Brain pericyte (primary cell): ENCODE measurements at regions not wholly inside any gene's neighbourhood (a gene's known extent, or its start where the extent isn't known, plus 50 kb on each side); places are given as distances from the start of the nearest gene placed in this dataset.

Experiments used
- DNase-seq: peaks from one replicate; pipeline ENCODE4 v3.0.0-alpha.2; 2012; ENCODE audit warnings: low read depth, low spot score

- no peak for DNase-seq
These were observed 172.8 kb upstream of the HES1 start for GRCh38 chr3:193962986-193963685.

DNA sequence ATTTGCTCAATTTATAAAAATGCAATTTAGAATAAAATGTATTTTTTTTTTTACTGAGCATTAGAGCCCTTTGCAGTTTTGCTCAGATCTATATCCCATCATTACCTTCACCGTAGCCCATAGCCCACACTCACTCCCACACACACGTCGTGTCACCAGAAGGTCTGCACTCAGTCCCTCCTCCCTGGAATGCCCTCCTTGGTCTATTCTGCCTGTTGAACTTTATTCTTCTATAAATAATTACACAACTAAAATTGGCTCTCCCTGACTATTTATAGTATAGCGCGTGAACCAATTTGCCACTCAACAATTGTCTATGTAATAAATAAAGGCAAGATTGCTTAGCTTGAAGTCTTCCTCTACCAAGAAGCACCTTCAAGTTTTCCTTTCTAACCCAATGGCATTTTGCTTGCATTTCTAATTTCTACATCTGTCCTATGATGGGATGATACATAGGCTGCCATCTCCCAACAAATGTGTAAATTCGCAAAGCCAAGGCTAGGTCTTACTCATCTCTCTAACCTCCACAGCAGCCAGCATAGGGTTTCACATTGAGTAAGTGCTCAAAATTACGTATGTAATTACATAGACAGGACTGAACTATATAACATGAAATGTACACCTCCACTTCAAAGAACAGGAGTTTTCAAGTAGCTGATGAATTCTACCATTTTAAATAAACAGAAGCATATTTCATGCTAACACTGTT is 172.0 kb upstream of the HES1 start:
- DNase-seq = no peak

- DNase-seq = no peak
These were observed 171.4 kb upstream of the HES1 start for GRCh38 chr3:193964517-193964880.

- no peak for DNase-seq
These were observed 167.5 kb upstream of the HES1 start for GRCh38 chr3:193968380-193968974.

DNA sequence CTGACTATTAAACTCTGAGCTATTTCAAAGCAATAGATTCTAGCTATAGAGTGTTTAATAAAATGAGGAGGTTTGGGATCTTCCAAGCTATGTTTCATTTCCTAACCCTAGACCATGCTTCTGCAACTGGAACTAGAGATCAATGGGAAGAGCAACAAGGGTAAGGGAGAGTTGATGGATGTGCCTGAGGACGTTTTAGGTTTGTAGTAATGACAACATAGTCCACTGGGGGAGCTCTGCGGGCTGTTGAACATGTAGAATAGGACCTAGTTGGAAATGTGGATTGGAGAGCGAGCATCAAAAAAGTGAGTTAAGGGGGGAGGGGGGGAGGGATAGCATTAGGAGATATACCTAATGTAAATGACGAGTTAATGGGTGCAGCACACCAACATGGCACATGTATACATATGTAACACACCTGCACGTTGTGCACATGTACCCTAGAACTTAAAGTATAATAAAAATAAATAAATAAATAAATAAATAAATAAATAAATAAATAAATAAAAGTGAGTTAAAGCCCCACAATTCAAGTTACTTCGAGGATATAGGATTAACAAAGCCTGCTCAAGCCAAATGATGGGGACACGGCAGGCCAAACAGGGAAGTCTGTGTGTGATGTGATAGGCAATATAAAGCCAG is 165.7 kb upstream of the HES1 start:
- DNase-seq = peak; percentile 10

- no peak for DNase-seq
These were observed 165.2 kb upstream of the HES1 start for GRCh38 chr3:193970773-193971206.

- no peak for DNase-seq
These were observed 164.6 kb upstream of the HES1 start for GRCh38 chr3:193971261-193971751.

GRCh38 chr3:193971966-193972365 is 164.0 kb upstream of the HES1 start:
- no peak for DNase-seq

GRCh38 chr3:193972832-193973231 is 163.1 kb upstream of the HES1 start:
- no peak for DNase-seq

GRCh38 chr3:193974191-193974652 is 161.7 kb upstream of the HES1 start:
- DNase-seq = no peak

DNA sequence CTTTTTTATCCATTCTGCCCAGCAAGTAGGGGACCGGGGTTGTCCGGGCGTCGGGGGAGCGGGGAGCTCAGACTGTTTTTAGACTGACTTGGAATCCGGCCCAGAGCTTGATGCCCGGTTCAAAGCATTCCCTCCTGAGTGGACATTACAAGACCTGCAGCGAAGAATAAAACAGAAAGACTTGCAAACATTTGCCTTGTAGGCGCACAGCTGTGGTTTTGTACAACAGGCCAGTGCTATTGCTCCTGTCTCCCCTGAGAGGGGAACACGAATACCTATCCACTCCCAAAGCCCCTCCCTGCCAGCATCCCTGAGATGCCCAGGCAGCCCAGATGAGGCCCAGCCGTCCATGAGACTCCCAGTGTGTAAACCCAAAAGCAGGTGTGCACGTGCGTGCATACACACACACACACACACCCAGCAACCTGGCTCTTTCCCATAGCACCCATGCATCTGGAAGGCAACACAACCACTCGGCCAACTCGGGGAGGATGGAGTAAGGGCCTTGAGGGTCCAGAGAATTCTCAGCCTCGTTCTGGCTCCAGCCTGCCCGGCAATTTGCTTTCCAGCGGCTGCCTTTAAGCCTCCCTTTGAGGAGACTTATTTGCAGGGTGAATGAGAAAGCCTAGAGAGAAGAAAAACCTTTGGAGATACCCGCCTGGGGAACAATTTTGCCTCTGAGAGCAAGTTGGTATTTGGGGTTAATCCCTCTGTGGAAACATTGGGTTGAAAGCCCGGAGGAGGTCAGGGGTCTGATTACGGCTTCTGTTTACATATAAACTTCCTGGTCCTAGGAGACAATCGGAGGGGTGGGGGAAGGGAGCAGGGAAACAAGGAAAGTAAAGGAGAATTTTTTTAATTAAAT is 161.0 kb upstream of the HES1 start:
- DNase-seq = no peak

- DNase-seq = no peak
These were observed 158.3 kb upstream of the HES1 start for GRCh38 chr3:193977622-193978021.

- no peak for DNase-seq
These were observed 157.9 kb upstream of the HES1 start for GRCh38 chr3:193978030-193978429.

DNA sequence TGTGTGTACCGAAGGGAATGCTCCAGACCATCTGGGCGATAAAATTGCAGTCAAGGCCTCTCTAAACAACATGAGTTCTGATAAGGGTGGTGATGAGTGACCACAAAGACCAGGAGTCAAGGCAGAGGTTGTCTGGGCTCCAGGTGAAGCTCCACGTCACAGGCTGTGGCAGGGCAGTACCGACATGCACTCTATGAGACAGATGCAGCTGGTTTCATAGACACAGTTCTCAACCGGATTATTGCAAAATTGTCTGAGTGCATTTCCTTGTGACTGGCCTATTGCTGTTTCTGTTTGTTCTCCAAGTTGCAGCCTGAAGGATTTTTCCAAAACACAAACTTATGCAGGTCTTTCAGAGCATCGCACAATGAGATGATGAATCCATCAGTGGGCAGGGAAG is 157.5 kb upstream of the HES1 start:
- no peak for DNase-seq

DNA sequence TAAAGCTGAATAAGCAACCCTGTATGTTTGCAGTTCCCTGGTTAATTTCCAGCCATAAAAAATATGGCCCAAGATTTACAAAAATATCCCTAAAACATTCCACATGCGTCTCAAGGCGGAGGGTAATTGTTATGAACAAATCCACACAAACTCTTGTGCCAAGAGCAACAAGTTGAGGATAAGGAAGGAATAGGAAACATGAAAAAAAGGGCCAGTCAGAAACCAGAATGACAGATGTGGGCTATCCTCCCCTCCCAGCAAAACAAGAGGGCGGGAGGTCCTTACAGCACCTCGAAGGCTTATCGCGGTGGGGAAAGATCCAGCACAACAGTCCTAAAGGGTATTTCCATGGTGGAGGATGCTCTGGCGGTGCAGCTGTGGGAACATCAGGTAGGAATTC is 155.6 kb upstream of the HES1 start:
- DNase-seq = no peak

- DNase-seq = no peak
These were observed 155.0 kb upstream of the HES1 start for GRCh38 chr3:193980905-193981304.

DNA sequence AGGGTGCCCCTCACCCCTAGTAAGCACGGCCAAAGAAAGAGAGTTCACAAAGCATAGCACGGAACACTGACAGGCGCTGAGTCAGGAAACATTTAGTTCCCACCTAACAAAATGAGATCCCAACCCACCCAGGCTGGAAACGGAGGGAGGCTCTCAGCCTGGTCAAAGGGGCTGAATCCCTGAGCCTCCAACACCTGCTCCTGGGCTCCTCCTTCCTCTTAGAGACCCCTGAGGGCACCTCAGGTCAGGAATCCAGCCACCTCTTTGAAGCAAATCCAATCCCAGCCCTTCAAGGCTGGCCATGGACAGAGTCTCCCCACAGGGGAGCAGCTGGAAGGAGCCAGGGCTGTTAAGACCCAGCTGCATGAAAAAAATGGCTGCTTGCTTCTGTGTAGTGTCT is 154.4 kb upstream of the HES1 start:
- DNase-seq = no peak

- no peak for DNase-seq
These were observed 153.7 kb upstream of the HES1 start for GRCh38 chr3:193982258-193982659.

- no peak for DNase-seq
These were observed 151.8 kb upstream of the HES1 start for GRCh38 chr3:193983846-193984818.

GRCh38 chr3:193984876-193985275 is 151.1 kb upstream of the HES1 start:
- no peak for DNase-seq
